ENCODE measurements at regions not wholly inside any gene's neighbourhood (a gene's known extent, or its start where the extent isn't known, plus 50 kb on each side); places are given as distances from the start of the nearest gene placed in this dataset.

- ChIA-PET POLR2A (no interaction called here), CTCF (no interaction called here)
- H3K27ac ChIP-seq (ENCODE audit: low read length), result no peak overlapping the region
- in situ Hi-C loops (cut with HindIII; ENCODE audit: low pct_unique_long_range_greater_than_20kb, low sequenced_read_pairs) (no loop called here), intact Hi-C loops (cut with micrococcal nuclease; ENCODE audit: unreplicated experiment) (no loop called here)
- no peaks in the 10 kb centered on the region for H3K36me3 ChIP-seq (ENCODE audit: control insufficient read depth, insufficient read depth, low read length)
- DNase-seq (ENCODE audit: low read depth, low spot score), result no peak
- H3K4me1 ChIP-seq (ENCODE audit: control insufficient read depth, insufficient read depth, low read length), result no peaks in the 10 kb centered on the region
- H3K9me3 ChIP-seq (ENCODE audit: control insufficient read depth, insufficient read depth, low read depth, low read length), result no peaks in the 10 kb centered on the region
- no TSS peak for BruUV-seq (replicated peaks)
- H3K4me3 ChIP-seq (ENCODE audit: low read depth in 2 of 2, low read length in 2 of 2), result no peak overlapping the region
- ATAC-seq, result no peak
- TF ChIP-seq, protein P1, sequence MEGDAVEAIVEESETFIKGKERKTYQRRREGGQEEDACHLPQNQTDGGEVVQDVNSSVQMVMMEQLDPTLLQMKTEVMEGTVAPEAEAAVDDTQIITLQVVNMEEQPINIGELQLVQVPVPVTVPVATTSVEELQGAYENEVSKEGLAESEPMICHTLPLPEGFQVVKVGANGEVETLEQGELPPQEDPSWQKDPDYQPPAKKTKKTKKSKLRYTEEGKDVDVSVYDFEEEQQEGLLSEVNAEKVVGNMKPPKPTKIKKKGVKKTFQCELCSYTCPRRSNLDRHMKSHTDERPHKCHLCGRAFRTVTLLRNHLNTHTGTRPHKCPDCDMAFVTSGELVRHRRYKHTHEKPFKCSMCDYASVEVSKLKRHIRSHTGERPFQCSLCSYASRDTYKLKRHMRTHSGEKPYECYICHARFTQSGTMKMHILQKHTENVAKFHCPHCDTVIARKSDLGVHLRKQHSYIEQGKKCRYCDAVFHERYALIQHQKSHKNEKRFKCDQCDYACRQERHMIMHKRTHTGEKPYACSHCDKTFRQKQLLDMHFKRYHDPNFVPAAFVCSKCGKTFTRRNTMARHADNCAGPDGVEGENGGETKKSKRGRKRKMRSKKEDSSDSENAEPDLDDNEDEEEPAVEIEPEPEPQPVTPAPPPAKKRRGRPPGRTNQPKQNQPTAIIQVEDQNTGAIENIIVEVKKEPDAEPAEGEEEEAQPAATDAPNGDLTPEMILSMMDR (IDR thresholded peaks at IDR 0.05), result no peak
- TF ChIP-seq POLR2AphosphoS5 (IDR thresholded peaks at IDR 0.05; ENCODE audit: low read depth, low read length), result no peak
- no peak for TF ChIP-seq SIN3A (IDR thresholded peaks at IDR 0.05; ENCODE audit: borderline replicate concordance, insufficient read depth, low read depth, low read length)
- no peak for TF ChIP-seq REST (IDR thresholded peaks at IDR 0.05; ENCODE audit: insufficient read depth in 1 of 2, low read depth in 2 of 2, low read length in 1 of 2)
- TF ChIP-seq TCF7L2 (IDR thresholded peaks at IDR 0.05; ENCODE audit: low read depth, low read length), result no peak
- no peaks in the 10 kb centered on the region for H3K27me3 ChIP-seq (ENCODE audit: control insufficient read depth, insufficient read depth, low read length)
These were observed 210.3 kb upstream of the ONECUT1 start for GRCh38 chr15:53000409-53000808.

DNA sequence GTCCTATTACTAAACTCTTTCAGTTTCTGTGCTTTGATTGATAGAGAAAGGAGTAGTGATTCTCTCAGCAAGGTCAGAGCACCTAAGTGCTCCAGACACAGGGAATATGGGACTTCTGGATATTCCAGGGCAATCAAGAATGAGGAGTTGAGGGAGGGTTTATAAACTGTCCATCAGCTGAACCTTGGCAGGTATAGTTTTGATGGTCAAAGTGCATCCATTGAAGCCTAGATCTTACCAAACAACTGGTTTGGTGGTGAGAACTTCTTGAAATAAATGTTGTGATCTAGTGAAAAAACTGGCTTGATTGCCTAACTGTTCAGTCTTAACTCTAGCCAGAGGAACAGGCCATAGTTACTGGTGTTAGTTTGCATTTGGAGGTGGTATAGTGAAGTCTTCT, 207.0 kb upstream of the ONECUT1 start:
- H3K4me1 ChIP-seq (ENCODE audit: control insufficient read depth, insufficient read depth, low read length), result no peaks in the 10 kb centered on the region
- DNase-seq (ENCODE audit: low read depth, low spot score), result no peak
- no peak overlapping the region for H3K4me3 ChIP-seq (ENCODE audit: low read depth in 2 of 2, low read length in 2 of 2)
- no peaks in the 10 kb centered on the region for H3K27me3 ChIP-seq (ENCODE audit: control insufficient read depth, insufficient read depth, low read length)
- ATAC-seq, result no peak
- ChIA-PET POLR2A (no interaction called here), CTCF (no interaction called here)
- BruUV-seq (replicated peaks), result no TSS peak
- intact Hi-C loops (cut with micrococcal nuclease; ENCODE audit: unreplicated experiment), result no loop called here
- in situ Hi-C loops (cut with HindIII; ENCODE audit: low pct_unique_long_range_greater_than_20kb, low sequenced_read_pairs), result no loop called here
- no peaks in the 10 kb centered on the region for H3K9me3 ChIP-seq (ENCODE audit: control insufficient read depth, insufficient read depth, low read depth, low read length)
- no peak overlapping the region for H3K27ac ChIP-seq (ENCODE audit: low read length)
- TF ChIP-seq SIN3A (IDR thresholded peaks at IDR 0.05; ENCODE audit: borderline replicate concordance, insufficient read depth, low read depth, low read length) (no peak), REST (IDR thresholded peaks at IDR 0.05; ENCODE audit: insufficient read depth in 1 of 2, low read depth in 2 of 2, low read length in 1 of 2) (no peak), TCF7L2 (IDR thresholded peaks at IDR 0.05; ENCODE audit: low read depth, low read length) (no peak), POLR2AphosphoS5 (IDR thresholded peaks at IDR 0.05; ENCODE audit: low read depth, low read length) (no peak)
- TF ChIP-seq, protein P1 (IDR thresholded peaks at IDR 0.05), result no peak
- H3K36me3 ChIP-seq (ENCODE audit: control insufficient read depth, insufficient read depth, low read length), result no peaks in the 10 kb centered on the region
